Panc1 (cell line): ENCODE measurements at regions not wholly inside any gene's neighbourhood (a gene's known extent, or its start where the extent isn't known, plus 50 kb on each side); places are given as distances from the start of the nearest gene placed in this dataset.

Experiments used
- ATAC-seq: fragments of 200-7000 bp; cut with Tn5 transposase; 2 replicates; pipeline ENCODE4 v1.9.1; 2020; ENCODE audit warnings: mild to moderate bottlenecking, moderate library complexity
- BruUV-seq: library from RNA; stranded (reverse); fragments of 400-500 nt; replicated peaks from 2 replicates; lab custom pipeline; 2021; lab: Mats Ljungman, UMichigan
- CTCF ChIA-PET: fragments of 300-600 bp; sonication (Branson Sonifier 250); formaldehyde crosslinking; loops from one replicate; lab custom pipeline; 2022; ENCODE audit warnings: antibody characterized with exemption; lab: Charles Lee
- POLR2A ChIA-PET: fragments of 300-600 bp; sonication (Branson Sonifier 250); formaldehyde crosslinking; loops from one replicate; lab custom pipeline; 2022; ENCODE audit warnings: antibody characterized with exemption; lab: Charles Lee
- DNase-seq: peaks from one replicate; pipeline ENCODE4 v3.0.0-alpha.2; 2010; ENCODE audit warnings: low read depth, low spot score
- H3K27ac ChIP-seq: 2 replicates; pipeline ENCODE4 v1.5.1; 2011; ENCODE audit warnings: mild to moderate bottlenecking, low read length, inconsistent platforms
- H3K27me3 ChIP-seq: fragments of 200-500 bp; sonication (Bioruptor generic); 2 replicates; pipeline ENCODE4 v1.6.0; 2014; ENCODE audit warnings: low read length, inconsistent platforms; ENCODE audit not compliant: control insufficient read depth, insufficient read depth
- H3K36me3 ChIP-seq: fragments of 200-500 bp; sonication (Bioruptor generic); 2 replicates; pipeline ENCODE4 v1.5.1; 2014; ENCODE audit warnings: inconsistent platforms, mild to moderate bottlenecking, low read length, moderate library complexity; ENCODE audit not compliant: control insufficient read depth, insufficient read depth
- H3K4me1 ChIP-seq: 2 replicates; pipeline ENCODE4 v1.5.1; 2011; ENCODE audit warnings: inconsistent platforms, mild to moderate bottlenecking, low read length, moderate library complexity; ENCODE audit not compliant: control insufficient read depth, insufficient read depth
- H3K4me3 ChIP-seq, 2 experiments: 2 replicates each; pipeline ENCODE4 v1.5.1; 2011 to 2012; ENCODE audit warnings: low read depth in 2 of 2, low read length in 2 of 2, mild to moderate bottlenecking in 2 of 2, inconsistent platforms in 1 of 2, moderate library complexity in 1 of 2
- H3K9me3 ChIP-seq: fragments of 200-500 bp; sonication (Bioruptor generic); 2 replicates; pipeline ENCODE4 v1.5.1; 2014; ENCODE audit warnings: low read depth, mild to moderate bottlenecking, inconsistent platforms, low read length, moderate library complexity; ENCODE audit not compliant: control insufficient read depth, insufficient read depth
- POLR2AphosphoS5 ChIP-seq: IDR thresholded peaks from 2 replicates; pipeline ENCODE4 v1.6.1; 2012; ENCODE audit warnings: mild to moderate bottlenecking, low read depth, low read length, moderate library complexity
- SIN3A ChIP-seq: IDR thresholded peaks from 2 replicates; pipeline ENCODE4 v1.6.1; 2012; ENCODE audit warnings: low read depth, mild to moderate bottlenecking, low read length, moderate library complexity, borderline replicate concordance; ENCODE audit not compliant: insufficient read depth
- TCF7L2 ChIP-seq: IDR thresholded peaks from 2 replicates; pipeline ENCODE4 v1.6.1; 2011; ENCODE audit warnings: mild to moderate bottlenecking, low read depth, low read length, inconsistent platforms
- in situ Hi-C: cut with HindIII; loops from 2 replicates; pipeline ENCODE4 v1.10.0; 2016; ENCODE audit warnings: low sequenced_read_pairs, low pct_unique_long_range_greater_than_20kb
- intact Hi-C: fragments of 100-400 bp; cut with micrococcal nuclease; formaldehyde crosslinking; loops from one replicate; pipeline ENCODE4 v1.10.0; 2022; ENCODE audit not compliant: unreplicated experiment
- TF ChIP-seq, protein P1 (sequence below): fragments of 450-650 bp; IDR thresholded peaks from 2 replicates; pipeline ENCODE4 v1.5.1; 2017; ENCODE audit warnings: mild to moderate bottlenecking
- TF ChIP-seq, protein P2 (sequence below), 2 experiments: IDR thresholded peaks; 2 replicates each; pipeline ENCODE4 v1.6.1; 2011 to 2012; ENCODE audit warnings: low read depth in 2 of 2, control low read depth in 1 of 2, low read length in 1 of 2, mild to moderate bottlenecking in 1 of 2, moderate library complexity in 1 of 2; ENCODE audit not compliant: insufficient read depth in 1 of 2

GRCh38 chr2:203592470-203592869 is 57.4 kb upstream of the RAPH1 start:
- DNase-seq (no peak), ATAC-seq (no peak)
- Histone ChIP-seq H3K27ac (no peak overlapping the region), H3K4me3 (no peak overlapping the region), H3K4me1 (no peaks in the 10 kb centered on the region), H3K27me3 (no peaks in the 10 kb centered on the region; the same call in 1 of the 2 replicates), H3K36me3 (no peaks in the 10 kb centered on the region), H3K9me3 (no peaks in the 10 kb centered on the region)
- BruUV-seq: no TSS peak
- POLR2A ChIA-PET: no interaction called here
- CTCF ChIA-PET: no interaction called here
- intact Hi-C loops (no loop called here), in situ Hi-C loops (no loop called here)
- TF ChIP-seq POLR2AphosphoS5: no peak

- no TSS peak for BruUV-seq
- no peak overlapping the region for H3K27ac ChIP-seq
- no peaks in the 10 kb centered on the region for H3K36me3 ChIP-seq
- ATAC-seq (0 out of 2 replicates have a peak, but pooled peaks have one; percentile 45), DNase-seq (no peak)
- H3K9me3 ChIP-seq: no peaks in the 10 kb centered on the region
- no peaks in the 10 kb centered on the region; the same call in 1 of the 2 replicates for H3K27me3 ChIP-seq
- no peaks in the 10 kb centered on the region for H3K4me1 ChIP-seq
- ChIA-PET CTCF (no interaction called here), POLR2A (no interaction called here)
- in situ Hi-C loops (no loop called here), intact Hi-C loops (no loop called here)
- H3K4me3 ChIP-seq: no peak overlapping the region
- TF ChIP-seq TCF7L2 (peak; percentile 41; the same call in 1 of the 2 replicates), SIN3A (no peak), POLR2AphosphoS5 (no peak)
- TF ChIP-seq, protein P1, sequence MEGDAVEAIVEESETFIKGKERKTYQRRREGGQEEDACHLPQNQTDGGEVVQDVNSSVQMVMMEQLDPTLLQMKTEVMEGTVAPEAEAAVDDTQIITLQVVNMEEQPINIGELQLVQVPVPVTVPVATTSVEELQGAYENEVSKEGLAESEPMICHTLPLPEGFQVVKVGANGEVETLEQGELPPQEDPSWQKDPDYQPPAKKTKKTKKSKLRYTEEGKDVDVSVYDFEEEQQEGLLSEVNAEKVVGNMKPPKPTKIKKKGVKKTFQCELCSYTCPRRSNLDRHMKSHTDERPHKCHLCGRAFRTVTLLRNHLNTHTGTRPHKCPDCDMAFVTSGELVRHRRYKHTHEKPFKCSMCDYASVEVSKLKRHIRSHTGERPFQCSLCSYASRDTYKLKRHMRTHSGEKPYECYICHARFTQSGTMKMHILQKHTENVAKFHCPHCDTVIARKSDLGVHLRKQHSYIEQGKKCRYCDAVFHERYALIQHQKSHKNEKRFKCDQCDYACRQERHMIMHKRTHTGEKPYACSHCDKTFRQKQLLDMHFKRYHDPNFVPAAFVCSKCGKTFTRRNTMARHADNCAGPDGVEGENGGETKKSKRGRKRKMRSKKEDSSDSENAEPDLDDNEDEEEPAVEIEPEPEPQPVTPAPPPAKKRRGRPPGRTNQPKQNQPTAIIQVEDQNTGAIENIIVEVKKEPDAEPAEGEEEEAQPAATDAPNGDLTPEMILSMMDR: no peak
Measured at GRCh38 chr2:203594541-203594940, 59.4 kb upstream of the RAPH1 start.

DNA sequence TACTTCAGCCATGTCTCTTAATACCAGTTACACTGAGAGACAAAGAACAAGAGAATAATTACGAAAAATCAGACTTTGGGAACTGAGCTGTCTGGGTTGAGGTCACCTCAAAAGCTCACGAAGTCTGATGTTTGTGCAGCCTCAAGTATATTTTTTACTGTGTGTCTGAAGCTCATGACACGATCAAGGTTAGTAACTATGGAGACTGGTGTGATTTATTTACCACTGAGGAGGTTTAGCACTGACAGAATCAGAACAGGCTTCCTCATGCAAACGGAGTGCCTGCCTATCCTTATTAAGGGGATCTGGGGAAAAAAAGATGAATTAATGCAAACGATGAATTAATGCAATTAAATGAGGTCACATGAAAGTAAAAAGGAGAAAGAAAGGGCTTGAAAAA is 61.1 kb upstream of the RAPH1 start:
- intact Hi-C loops (no loop called here), in situ Hi-C loops (no loop called here)
- Histone ChIP-seq H3K4me1 (no peaks in the 10 kb centered on the region), H3K36me3 (no peaks in the 10 kb centered on the region), H3K27ac (no peak overlapping the region), H3K27me3 (no peaks in the 10 kb centered on the region; the same call in 1 of the 2 replicates), H3K4me3 (no peak overlapping the region), H3K9me3 (no peaks in the 10 kb centered on the region)
- POLR2A ChIA-PET: no interaction called here
- DNase-seq: no peak
- CTCF ChIA-PET: no interaction called here
- no TSS peak for BruUV-seq
- no peak for TF ChIP-seq TCF7L2
- no peak for TF ChIP-seq POLR2AphosphoS5
- TF ChIP-seq, protein P2, sequence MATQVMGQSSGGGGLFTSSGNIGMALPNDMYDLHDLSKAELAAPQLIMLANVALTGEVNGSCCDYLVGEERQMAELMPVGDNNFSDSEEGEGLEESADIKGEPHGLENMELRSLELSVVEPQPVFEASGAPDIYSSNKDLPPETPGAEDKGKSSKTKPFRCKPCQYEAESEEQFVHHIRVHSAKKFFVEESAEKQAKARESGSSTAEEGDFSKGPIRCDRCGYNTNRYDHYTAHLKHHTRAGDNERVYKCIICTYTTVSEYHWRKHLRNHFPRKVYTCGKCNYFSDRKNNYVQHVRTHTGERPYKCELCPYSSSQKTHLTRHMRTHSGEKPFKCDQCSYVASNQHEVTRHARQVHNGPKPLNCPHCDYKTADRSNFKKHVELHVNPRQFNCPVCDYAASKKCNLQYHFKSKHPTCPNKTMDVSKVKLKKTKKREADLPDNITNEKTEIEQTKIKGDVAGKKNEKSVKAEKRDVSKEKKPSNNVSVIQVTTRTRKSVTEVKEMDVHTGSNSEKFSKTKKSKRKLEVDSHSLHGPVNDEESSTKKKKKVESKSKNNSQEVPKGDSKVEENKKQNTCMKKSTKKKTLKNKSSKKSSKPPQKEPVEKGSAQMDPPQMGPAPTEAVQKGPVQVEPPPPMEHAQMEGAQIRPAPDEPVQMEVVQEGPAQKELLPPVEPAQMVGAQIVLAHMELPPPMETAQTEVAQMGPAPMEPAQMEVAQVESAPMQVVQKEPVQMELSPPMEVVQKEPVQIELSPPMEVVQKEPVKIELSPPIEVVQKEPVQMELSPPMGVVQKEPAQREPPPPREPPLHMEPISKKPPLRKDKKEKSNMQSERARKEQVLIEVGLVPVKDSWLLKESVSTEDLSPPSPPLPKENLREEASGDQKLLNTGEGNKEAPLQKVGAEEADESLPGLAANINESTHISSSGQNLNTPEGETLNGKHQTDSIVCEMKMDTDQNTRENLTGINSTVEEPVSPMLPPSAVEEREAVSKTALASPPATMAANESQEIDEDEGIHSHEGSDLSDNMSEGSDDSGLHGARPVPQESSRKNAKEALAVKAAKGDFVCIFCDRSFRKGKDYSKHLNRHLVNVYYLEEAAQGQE (IDR thresholded peaks at IDR 0.05; ENCODE audit: insufficient read depth in 1 of 2, low read depth in 2 of 2, low read length in 1 of 2): no peak
- TF ChIP-seq, protein P1: no peak
- no peak for TF ChIP-seq SIN3A
- ATAC-seq: no peak
